Spinal cord (tissue), 9 donors: ENCODE measurements at regions not wholly inside any gene's neighbourhood (a gene's known extent, or its start where the extent isn't known, plus 50 kb on each side); places are given as distances from the start of the nearest gene placed in this dataset.
A peak's percentile ranks its signal among the peaks of the same experiment; 100 is the strongest.

ENCODE experiments used
- DNase-seq, 6 donors: peaks; one replicate each; pipeline versions ENCODE4 v3.0.0 to v3.0.0-alpha.2; 2013 to 2015; ENCODE audit warnings: low spot score in 6 of 6, low read depth in 4 of 6
- H3K27ac ChIP-seq: one replicate; pipeline ENCODE4 v1.5.1; 2013; ENCODE audit warnings: low read depth, low read length, control low read depth
- H3K27me3 ChIP-seq: one replicate; pipeline ENCODE4 v1.6.1; 2013; ENCODE audit warnings: low read length; ENCODE audit not compliant: control insufficient read depth, insufficient read depth
- H3K36me3 ChIP-seq: one replicate; pipeline ENCODE4 v1.6.1; 2013; ENCODE audit warnings: low read length; ENCODE audit not compliant: control insufficient read depth, insufficient read depth
- H3K4me1 ChIP-seq: one replicate; pipeline ENCODE4 v1.6.1; 2013; ENCODE audit warnings: low read length; ENCODE audit not compliant: control insufficient read depth, insufficient read depth
- H3K4me3 ChIP-seq: one replicate; pipeline ENCODE4 v1.5.1; 2013; ENCODE audit warnings: low read depth, low read length, control low read depth
- H3K9me3 ChIP-seq: one replicate; pipeline ENCODE4 v1.6.1; 2013; ENCODE audit warnings: low read length; ENCODE audit not compliant: control insufficient read depth, insufficient read depth
- WGBS: methylation state at CpG from one replicate; pipeline ENCODE4 v1.1.5; 2013; ENCODE audit warnings: missing lambda C conversion rate; ENCODE audit not compliant: insufficient coverage; 5-methylcytosine and 5-hydroxymethylcytosine counted together
- donor health status: healthy.

- Histone ChIP-seq H3K4me1 (no peaks in the 10 kb centered on the region), H3K9me3 (peaks cover 1% of the 10 kb centered on the region), H3K4me3 (no peak overlapping the region), H3K36me3 (no peaks in the 10 kb centered on the region), H3K27me3 (no peaks in the 10 kb centered on the region), H3K27ac (no peak overlapping the region)
- WGBS = 93% methylated on average over 3 of the region's 3 CpGs
- DNase-seq = no peak
Observed at GRCh38 chr1:192741095-192741494, 67.7 kb upstream of the RGS2 start.

GRCh38 chr1:192747301-192747700 is 61.5 kb upstream of the RGS2 start:
- Histone ChIP-seq H3K4me3 (no peak overlapping the region), H3K9me3 (no peaks in the 10 kb centered on the region), H3K27me3 (no peaks in the 10 kb centered on the region), H3K36me3 (no peaks in the 10 kb centered on the region), H3K27ac (no peak overlapping the region), H3K4me1 (no peaks in the 10 kb centered on the region)
- no peak for DNase-seq

GRCh38 chr1:192747943-192748342 is 60.9 kb upstream of the RGS2 start:
- Histone ChIP-seq H3K4me1 (no peaks in the 10 kb centered on the region), H3K9me3 (no peaks in the 10 kb centered on the region), H3K36me3 (no peaks in the 10 kb centered on the region), H3K27me3 (no peaks in the 10 kb centered on the region), H3K4me3 (no peak overlapping the region), H3K27ac (no peak overlapping the region)
- WGBS = no CpG with 5 or more reads among the region's 3 CpGs
- no peak for DNase-seq

DNA sequence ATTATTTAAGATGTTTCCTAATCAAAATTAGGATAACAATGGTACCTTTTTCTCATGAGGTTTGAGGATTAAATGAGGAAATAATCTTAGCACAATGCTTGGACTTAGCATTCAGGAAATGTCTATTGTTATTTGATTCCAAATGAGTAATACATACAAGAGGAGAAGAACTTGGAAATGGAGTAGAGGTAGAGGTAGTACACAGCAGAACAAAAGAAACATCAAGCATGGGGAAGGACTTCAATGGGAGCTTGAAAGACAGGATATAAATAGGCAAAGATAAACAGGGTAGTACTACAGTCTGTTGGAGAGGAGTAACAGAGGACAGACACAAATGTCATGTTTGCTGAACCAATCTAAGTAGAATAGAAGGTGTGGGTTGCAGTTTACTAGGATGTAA is 59.5 kb upstream of the RGS2 start:
- Histone ChIP-seq H3K4me1 (no peaks in the 10 kb centered on the region), H3K27me3 (no peaks in the 10 kb centered on the region), H3K9me3 (no peaks in the 10 kb centered on the region), H3K27ac (no peak overlapping the region), H3K36me3 (no peaks in the 10 kb centered on the region), H3K4me3 (no peak overlapping the region)
- no peak for DNase-seq

DNA sequence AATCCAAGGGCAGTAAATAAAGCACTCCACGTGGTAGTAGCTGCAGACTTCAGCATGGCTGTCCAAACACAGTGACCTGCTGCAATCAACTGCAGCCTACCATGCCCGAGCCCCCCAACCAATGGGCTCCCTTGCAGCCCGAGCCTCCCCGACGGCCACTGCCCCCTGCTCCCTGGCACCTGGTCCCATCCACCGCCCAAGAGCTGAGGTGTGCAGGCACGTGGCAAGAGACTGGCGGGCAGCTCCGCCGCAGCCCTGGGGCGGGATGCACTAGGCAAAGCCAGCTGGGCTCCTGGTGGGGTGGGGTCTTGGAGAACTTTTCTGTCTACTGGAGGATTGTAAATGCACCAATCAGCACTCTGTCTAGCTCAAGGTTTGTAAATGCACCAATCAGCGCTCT is 57.6 kb upstream of the RGS2 start:
- DNase-seq = no peak
- H3K27me3 ChIP-seq = no peaks in the 10 kb centered on the region
- H3K4me1 ChIP-seq = no peaks in the 10 kb centered on the region
- no peak overlapping the region for H3K4me3 ChIP-seq
- H3K27ac ChIP-seq = no peak overlapping the region
- no peaks in the 10 kb centered on the region for H3K36me3 ChIP-seq
- WGBS = 94% methylated on average over 12 of the region's 12 CpGs
- H3K9me3 ChIP-seq = no peaks in the 10 kb centered on the region

- 69% methylated on average over 3 of the region's 4 CpGs for WGBS
- H3K4me3 ChIP-seq = no peak overlapping the region
- DNase-seq = no peak
- no peaks in the 10 kb centered on the region for H3K9me3 ChIP-seq
- H3K4me1 ChIP-seq = no peaks in the 10 kb centered on the region
- no peak overlapping the region for H3K27ac ChIP-seq
- H3K27me3 ChIP-seq = no peaks in the 10 kb centered on the region
- H3K36me3 ChIP-seq = no peaks in the 10 kb centered on the region
Observed at GRCh38 chr1:192756314-192756713, 52.5 kb upstream of the RGS2 start.

DNA sequence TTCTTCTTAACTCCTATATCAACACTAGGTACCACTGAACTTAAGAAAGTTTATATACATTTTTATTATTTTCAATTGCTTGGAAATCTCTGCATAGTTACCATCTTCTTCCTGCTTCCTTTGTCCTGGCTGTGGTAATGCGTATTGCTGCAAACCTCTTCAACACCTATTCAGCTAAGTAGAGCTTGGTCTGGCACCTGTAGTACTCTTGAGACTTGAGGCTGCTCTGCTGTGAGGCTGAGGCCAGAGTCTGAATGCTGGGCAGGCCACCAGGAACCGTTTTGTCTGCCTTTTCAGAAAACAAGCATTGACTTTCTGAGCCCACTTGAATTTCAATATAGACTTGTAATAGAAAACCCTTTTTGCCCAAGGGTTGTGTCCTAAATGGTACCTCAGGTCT is 52.0 kb upstream of the RGS2 start:
- 71% methylated on average over 1 of the region's 2 CpGs for WGBS
- H3K27me3 ChIP-seq = no peaks in the 10 kb centered on the region
- H3K4me1 ChIP-seq = no peaks in the 10 kb centered on the region
- H3K27ac ChIP-seq = no peak overlapping the region
- H3K9me3 ChIP-seq = no peaks in the 10 kb centered on the region
- DNase-seq = peak in 1 of 6 donors; percentile 32
- no peak overlapping the region for H3K4me3 ChIP-seq
- no peaks in the 10 kb centered on the region for H3K36me3 ChIP-seq

DNA sequence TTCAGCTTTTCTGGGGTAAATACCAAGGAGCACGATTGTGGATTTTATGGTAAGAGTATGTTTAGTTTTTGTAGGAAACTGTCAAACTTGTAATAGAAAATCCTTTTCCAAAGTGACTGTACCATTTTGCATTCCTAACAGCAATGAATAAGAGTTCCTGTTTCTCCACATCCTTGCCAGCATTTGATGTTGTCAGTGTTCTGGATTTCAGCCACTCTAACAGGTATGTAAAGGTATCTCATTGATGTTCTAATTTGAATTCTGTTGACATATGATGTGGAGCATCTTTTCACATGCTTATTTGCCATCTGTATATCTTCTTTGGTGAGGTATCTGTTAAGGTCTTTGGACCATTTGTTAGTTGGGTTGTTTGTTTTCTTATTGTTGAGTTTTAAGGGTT is 50.3 kb upstream of the RGS2 start:
- WGBS = no CpG with 5 or more reads among the region's 1 CpG

More for the DNA sequence above, 50.3 kb upstream of the RGS2 start:
- Histone ChIP-seq H3K27me3 (no peaks in the 10 kb centered on the region), H3K36me3 (no peaks in the 10 kb centered on the region), H3K4me3 (no peak overlapping the region), H3K4me1 (no peaks in the 10 kb centered on the region), H3K27ac (no peak overlapping the region), H3K9me3 (no peaks in the 10 kb centered on the region)
- no peak for DNase-seq
